ENCODE measurements at regions not wholly inside any gene's neighbourhood (a gene's known extent, or its start where the extent isn't known, plus 50 kb on each side); places are given as distances from the start of the nearest gene placed in this dataset.
A peak's percentile ranks its signal among the peaks of the same experiment; 100 is the strongest.

- no peak for DNase-seq (ENCODE audit: low spot score)
These were observed 524.5 kb downstream of the SHQ1 start for GRCh38 chr3:72323773-72324172.

DNA sequence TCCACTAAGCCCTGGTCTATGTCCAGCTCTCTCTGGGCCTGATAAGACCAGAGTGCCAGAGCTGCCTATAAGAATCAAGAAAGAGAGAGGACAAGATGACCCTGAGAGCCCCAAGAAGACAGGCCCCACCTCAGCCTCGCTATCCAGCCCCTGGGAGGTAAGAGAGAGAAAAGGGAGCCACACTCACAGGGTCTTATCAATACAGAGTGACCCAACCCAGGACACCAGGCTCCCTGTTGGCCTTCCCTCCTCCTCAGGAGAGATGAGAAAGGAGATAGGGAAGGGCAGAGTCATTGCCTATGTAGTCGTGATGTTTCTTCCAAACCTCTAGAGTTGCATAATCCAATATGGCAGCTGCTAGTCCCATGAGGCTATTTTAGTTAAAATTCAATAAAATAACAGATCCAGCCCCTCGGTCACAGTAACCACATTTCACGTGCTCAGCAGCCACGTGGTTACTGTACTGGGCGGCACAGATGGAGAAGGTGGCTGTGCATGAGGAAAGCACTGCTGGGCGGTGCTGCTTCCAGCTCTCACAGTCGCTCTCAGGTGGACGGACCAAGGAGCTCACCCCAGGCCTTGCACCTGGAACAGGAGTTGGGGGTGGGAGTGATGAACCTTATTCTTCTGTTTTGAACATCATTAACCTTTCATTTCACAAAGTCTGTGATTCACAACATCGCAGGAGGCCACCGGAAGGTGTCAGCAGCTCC is 525.8 kb downstream of the SHQ1 start:
- DNase-seq (ENCODE audit: low spot score) = no peak

DNA sequence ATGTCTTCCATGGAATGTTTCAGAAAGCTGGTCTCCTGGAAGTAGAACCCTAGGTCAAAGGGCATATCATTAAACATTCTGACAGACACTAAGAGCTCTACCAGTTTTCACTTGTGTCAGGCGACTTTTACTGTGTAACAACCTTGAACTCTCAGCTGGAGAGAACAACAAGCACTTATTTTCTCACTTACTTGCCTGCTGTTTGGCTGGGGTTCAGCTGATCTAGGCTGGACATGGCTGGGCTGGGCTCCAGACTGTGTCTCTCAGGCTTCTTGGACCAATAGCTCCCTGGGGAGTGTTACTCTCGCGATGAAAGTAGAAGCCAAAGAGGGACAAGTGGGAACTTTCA is 527.3 kb downstream of the SHQ1 start:
- no peak for DNase-seq (ENCODE audit: low spot score)

- no peak for DNase-seq (ENCODE audit: low spot score)
These were observed 527.9 kb downstream of the SHQ1 start for GRCh38 chr3:72320095-72320954.

DNA sequence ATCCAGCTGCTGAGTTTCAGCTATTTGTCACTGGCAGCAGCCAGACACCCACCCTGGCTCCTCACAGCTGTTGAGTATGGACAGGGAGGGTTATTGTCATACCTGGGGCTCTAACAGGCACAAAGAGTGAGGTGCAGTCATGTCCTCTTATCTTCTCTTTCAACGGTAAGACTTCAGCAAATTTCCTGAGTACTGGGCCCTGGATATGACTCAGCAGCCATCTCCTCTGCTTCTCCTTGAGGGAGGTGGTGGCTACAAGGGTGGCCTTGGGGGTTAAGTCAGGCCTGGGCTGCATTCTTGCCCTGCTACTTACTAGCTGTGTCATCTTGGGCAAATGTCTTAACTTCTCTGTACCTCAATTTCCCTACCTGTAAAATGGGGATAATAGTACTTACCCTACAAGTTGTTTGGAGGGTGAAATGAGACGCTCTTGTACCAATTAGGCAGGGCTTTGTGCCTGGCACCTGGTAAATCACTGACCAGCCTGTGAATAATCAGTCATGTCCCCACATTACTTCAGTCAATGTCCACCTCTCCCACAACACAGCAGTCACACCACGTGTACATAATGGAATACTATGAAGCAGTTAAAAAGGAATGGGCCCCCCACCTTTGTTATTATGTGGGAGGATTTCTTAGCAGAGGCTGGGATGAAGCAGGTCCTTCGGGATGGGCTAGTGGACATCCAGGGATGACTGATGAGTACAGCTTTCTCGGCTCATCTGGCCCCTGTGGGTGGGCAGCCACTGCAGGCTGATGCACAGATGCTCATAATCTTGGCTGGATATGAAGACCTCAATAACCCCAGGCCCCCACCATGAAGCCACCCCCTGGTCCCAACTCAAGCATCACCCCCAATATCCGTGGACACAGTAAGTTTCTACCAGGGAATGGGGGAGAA is 528.8 kb downstream of the SHQ1 start:
- peak; percentile 34 for DNase-seq (ENCODE audit: low spot score)

DNA sequence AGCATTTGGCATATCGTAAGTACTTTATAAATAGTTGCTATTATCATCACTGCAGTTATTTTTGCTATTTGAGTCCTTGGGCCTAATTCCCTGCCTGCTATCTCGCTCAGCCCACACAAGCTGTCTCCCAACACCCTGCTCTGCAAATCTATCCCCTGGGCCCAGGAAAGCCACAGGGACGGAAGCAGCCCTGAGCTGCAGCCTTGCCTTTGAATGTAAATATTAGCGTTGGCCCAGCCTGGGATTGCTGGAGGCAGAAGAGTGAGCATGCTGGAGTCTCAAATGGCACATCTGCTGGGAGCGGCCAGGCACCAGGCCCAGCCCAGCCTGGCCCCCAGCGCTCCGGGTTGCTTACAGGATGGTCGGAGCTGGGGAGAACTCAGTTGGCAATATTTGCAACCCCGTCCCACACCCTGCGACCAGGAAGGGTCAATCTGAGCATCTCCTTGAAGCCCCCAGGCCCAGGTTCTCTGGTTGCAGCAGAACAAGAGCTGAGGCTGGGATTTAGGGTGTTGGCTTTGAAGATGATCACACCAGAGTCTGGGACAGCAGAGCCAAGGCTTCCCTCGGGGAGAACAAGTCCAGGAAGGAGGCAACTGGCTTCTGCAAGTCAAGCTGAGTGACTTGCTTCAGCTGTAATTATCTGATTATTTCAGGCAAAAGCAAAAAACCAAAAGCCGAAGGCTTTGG is 529.6 kb downstream of the SHQ1 start:
- no peak for DNase-seq (ENCODE audit: low spot score)

- DNase-seq (ENCODE audit: low spot score) = no peak
These were observed 530.8 kb downstream of the SHQ1 start for GRCh38 chr3:72317491-72317890.

- no peak for DNase-seq (ENCODE audit: low spot score)
These were observed 531.6 kb downstream of the SHQ1 start for GRCh38 chr3:72316501-72317279.

GRCh38 chr3:72313308-72313707 is 528.4 kb upstream of the PROK2 start:
- no peak for DNase-seq (ENCODE audit: low spot score)

DNA sequence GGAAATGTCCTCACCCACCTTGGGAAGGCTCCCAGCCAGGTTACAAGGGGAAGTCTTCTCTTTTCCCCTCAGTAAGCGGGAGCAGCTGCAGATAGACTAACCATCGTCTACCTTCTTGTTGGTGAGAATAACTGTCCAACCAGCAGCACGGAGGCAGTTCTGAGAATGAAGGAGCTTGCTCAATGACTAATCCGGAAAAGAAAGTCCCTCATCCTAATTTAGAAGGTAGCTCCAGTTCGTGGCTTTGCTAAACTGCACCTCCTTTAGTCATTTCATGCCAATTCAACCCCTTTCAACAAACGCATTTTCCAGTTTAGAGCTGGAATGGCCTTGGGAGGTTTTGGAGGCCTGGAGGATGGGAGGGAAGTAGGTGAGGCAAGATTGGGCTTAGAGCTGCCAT is 527.4 kb upstream of the PROK2 start:
- DNase-seq (ENCODE audit: low spot score) = no peak

DNA sequence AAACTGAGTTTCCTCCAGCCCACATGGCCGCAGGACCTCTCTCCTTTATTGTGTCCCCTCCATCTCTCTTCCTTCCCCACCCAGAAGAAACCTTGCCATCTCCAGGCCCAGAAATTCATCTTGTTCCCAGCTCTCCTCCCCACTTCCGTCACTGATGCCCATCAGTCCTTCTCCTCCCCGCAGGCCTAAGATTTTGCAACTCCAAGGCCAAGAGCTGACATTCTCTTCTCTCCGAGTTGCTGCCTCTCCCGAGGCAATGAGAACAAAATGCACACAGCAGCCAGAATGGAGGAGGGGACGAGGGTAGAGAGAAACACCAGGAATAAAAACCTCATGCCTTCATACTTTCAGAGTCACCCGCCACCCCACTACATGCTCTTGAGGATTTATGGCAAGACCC is 526.5 kb upstream of the PROK2 start:
- DNase-seq (ENCODE audit: low spot score) = no peak

DNA sequence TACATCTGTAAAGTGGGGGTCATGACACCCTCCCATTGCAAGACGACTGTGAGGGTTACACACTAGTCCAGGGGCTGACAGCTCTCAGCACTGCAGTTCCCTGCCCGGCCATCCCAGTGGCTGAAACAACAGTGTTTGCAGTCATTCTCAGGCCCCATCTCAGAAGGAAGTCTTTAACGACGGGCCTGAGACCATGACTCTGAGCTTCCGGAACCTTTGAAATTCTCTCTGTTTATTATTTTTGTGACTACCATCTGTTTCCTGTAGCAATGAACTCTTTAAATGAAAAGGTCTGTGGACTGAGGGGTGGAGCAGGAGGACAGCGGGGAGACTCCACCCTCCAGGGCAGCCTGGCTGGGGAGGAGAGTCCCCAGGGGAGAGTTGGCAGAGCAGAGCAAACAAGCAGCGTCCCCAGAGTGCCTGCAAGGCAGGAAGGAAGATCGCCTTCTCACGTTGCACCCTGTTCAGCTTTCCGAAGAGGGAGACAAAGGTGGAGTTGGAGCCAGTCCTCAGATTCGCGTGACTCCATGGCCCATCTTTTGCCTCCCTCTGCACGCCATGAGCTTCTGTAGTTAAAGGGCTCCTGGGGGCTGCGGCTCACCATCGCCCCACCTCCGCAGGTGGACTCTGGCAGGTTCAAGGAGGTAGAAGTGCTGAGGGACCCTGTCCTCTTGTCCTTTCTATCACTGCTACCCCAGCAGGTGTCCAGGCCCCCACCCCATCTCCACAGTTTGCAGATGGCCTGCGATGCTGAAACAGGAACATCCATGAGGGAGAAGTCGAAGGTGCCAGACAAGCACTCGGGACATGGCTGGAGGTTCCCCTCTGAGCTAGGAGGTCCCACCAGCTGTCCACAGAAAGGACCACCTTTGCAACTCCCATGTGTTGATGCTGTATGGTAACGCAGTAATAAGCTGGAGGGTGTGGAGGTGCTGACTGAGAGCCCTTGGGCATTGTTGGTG is 525.8 kb upstream of the PROK2 start:
- DNase-seq (ENCODE audit: low spot score) = peak; percentile 53

GRCh38 chr3:72309661-72310418 is 524.9 kb upstream of the PROK2 start:
- no peak for DNase-seq (ENCODE audit: low spot score)

DNA sequence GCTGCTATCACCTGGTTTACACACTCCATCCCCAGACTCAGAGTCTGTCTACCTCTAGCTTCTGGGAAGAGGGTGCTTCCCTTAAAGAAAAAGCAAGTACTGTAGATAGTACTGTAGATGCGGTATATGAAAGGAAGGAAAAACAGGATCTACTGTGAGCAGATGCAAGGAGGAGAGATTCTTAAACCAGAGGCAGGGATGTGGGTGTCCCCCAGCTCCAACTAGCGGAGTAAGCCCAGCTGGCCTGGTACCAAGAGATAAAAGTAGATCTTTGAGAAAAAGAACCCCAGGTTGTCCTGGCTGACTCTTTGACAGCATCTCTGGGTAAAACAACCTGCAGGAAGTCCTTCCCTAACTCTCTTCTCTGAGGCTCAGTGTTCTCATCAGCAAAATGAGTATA is 523.7 kb upstream of the PROK2 start:
- DNase-seq (ENCODE audit: low spot score) = no peak

GRCh38 chr3:72307438-72308115 is 522.6 kb upstream of the PROK2 start:
- peak; percentile 58 for DNase-seq (ENCODE audit: low spot score)

- peak; percentile 70 for DNase-seq (ENCODE audit: low spot score)
These were observed 521.9 kb upstream of the PROK2 start for GRCh38 chr3:72306800-72307341.

DNA sequence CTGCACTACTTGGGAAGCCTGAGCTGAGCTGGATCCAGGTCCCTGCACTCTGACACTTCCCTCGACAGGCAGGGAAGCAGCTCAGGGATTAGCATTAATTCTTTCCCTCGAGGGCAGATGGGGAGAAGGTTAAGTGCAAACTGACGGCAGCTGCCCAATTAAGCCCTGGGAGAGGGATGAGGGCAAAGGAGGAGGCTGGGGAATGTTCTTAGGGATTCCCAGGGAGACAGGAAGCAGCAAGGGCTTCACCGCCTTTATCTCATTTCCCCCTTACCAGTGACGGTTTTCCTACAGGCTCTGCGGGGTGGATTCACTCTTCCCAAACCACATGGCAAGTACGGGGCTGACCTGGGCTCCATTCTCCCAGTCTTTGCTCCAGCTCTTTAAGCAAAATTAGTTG is 519.0 kb upstream of the PROK2 start:
- no peak for DNase-seq (ENCODE audit: low spot score)

GRCh38 chr3:72301779-72302178 is 516.8 kb upstream of the PROK2 start:
- no peak for DNase-seq (ENCODE audit: low spot score)
